Endothelial cell of hepatic sinusoid (primary cell): ENCODE measurements at regions not wholly inside any gene's neighbourhood (a gene's known extent, or its start where the extent isn't known, plus 50 kb on each side); places are given as distances from the start of the nearest gene placed in this dataset.

Experiments
- in situ Hi-C: cut with HindIII; loops from 2 replicates; pipeline ENCODE4 v1.10.0; 2017; ENCODE audit warnings: low sequenced_read_pairs

- in situ Hi-C loops: loop anchor here (25.0 kb wide), 1 partner anchor 310 kb away; no protein-coding TSS in a partner anchor
These were observed 52.6 kb upstream of the RUFY1 start for GRCh38 chr5:179497636-179498340.

- in situ Hi-C loops: loop anchor here (25.0 kb wide), 1 partner anchor 309 kb away; no protein-coding TSS in a partner anchor
These were observed 54.4 kb upstream of the RUFY1 start for GRCh38 chr5:179495906-179496455.

DNA sequence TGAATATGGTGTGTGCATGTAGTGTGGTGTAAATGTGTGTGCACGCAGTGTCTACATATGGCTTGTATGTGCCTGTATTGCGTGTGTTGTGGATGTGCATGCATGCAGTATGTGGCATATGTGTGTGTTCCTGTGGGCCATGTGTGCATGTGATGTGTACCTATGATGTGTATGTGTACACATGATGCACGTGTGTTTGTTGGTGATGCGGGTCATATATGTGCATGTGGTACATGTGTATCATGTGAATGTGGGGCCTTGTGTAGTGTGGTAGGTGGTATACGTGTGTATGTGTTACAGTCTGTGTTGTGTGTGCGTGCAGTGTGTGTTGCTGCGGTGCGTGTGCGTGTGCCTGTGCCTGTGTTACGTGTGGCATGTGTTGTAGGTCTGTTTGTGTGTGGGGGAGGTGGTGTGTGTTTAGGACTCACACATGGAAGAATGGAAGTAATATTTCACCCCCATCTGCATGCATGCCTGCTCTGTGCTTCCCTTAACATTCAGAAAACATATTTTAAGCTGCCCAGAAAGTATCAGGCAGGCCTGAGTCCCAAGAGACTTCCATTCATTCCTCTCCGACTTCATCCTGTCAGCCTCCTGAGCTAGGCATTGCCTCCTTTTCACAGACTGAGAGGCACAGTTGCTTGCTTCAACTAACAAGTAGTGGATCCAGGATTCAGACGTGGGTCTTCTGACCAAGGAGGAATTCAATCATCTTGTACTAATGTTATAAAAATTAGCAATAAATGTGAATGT lies 55.4 kb upstream of the RUFY1 start:
- in situ Hi-C loops: loop anchor here (25.0 kb wide), 1 partner anchor 308 kb away; no protein-coding TSS in a partner anchor

- in situ Hi-C loops: loop anchor here (25.0 kb wide), 1 partner anchor 302 kb away; no protein-coding TSS in a partner anchor
These were observed 61.4 kb upstream of the RUFY1 start for GRCh38 chr5:179488975-179489374.

GRCh38 chr5:179488491-179488890 lies 61.9 kb upstream of the RUFY1 start:
- in situ Hi-C loops: loop anchor here (25.0 kb wide), 1 partner anchor 301 kb away; no protein-coding TSS in a partner anchor

DNA sequence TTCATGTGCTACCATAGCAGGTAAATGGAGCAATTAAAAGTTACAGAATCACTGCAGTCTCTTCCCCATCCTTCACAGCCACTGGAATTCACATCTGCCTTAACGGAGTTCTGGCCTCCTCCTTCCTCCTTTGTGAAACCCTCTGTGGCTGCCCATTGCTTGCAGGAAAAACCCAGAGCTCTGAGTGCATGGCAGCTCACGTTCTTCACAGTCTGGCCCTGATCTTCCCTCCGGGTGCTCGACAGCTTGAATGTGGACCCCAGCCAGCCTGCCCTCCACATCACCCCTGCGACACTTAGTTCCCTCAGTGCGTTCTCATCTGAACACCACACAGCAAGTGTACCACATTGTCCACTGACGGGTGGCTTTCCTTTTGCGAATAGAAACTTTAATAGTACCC lies 63.2 kb upstream of the RUFY1 start:
- in situ Hi-C loops: loop anchor here (25.0 kb wide), 1 partner anchor 300 kb away; no protein-coding TSS in a partner anchor

- in situ Hi-C loops: loop anchor here (25.0 kb wide), 1 partner anchor 299 kb away; no protein-coding TSS in a partner anchor
These were observed 63.7 kb upstream of the RUFY1 start for GRCh38 chr5:179486596-179487051.

DNA sequence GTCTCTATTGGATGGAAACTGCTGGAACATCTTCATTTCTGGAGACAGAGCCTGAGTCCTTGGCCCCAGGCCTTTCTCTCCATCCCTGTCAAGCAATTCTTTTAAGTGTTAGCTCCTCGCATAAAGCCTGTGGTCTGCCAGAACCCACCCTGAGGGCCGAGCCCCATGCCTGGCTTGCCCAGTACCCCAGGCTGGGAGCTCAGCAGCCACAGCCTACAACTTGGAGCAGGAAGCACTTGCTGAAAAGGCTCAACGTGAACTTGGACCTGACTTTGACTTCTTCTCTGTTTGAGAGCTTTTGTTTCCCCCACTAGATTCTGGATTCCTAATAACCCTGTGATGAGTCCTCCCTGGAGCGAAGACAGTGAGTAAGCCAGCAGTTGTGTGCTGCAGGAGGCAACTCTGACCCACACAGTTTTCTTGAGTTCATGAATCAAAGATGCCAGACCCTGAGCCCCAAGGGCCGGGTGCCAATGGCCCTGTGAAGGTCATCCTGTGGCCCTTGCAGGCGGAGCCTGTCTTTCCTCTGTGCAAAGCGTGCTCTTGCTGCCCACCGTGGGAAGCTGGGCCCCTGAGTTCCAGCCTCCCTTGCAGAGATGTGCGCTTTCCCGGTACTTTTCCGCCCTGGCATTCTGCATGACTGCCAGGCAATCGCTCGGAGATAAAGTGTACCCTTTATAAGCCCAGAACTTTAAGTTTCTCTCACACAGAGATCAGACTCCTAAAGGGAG lies 64.3 kb upstream of the RUFY1 start:
- in situ Hi-C loops: loop anchor here (25.0 kb wide), 1 partner anchor 299 kb away; no protein-coding TSS in a partner anchor

DNA sequence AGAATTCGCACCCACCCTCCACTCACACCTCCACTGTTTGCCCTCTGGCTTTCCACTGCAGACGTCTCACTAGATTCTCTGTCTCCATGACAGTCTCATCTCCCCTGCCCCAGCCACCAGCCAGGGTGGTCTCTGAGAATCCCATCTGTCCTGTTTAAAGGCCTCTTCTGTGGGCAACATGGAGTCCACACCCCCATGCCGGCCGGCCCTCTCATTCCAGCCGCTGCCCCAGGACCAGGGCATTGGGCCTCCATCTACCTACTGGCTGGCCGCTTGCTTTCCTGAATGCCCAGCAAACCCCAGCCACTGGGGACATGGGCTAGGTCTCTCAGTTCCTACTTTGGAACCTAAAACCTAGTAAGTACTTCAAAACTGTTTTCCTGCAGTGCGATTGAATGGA lies 65.6 kb upstream of the RUFY1 start:
- in situ Hi-C loops: loop anchor here (5.0 to 25.0 kb wide), 2 partner anchors 82 to 297 kb away; no protein-coding TSS in a partner anchor

GRCh38 chr5:179484201-179484600 lies 66.2 kb upstream of the RUFY1 start:
- in situ Hi-C loops: loop anchor here (5.0 to 25.0 kb wide), 2 partner anchors 82 to 297 kb away; no protein-coding TSS in a partner anchor

DNA sequence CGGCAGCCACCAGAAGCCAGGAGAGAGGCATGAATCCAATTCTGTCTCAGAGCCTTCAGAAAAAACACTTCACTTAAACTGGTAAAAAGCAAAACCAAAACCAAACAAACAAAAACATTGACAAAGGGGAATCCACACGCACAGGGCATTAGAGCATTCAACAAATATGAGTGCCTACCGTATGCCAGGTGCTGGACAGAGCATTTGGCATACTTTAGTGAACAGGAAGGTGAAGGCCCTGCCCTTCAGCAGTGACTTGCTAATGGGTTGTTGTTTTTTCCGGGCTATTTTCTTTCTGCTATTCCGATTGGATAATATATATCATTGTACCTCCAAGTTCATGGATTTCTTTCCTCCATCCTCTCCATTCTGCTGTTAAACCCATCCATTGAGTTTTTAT lies 71.7 kb upstream of the RUFY1 start:
- in situ Hi-C loops: loop anchor here (25.0 kb wide), 1 partner anchor 291 kb away; no protein-coding TSS in a partner anchor

DNA sequence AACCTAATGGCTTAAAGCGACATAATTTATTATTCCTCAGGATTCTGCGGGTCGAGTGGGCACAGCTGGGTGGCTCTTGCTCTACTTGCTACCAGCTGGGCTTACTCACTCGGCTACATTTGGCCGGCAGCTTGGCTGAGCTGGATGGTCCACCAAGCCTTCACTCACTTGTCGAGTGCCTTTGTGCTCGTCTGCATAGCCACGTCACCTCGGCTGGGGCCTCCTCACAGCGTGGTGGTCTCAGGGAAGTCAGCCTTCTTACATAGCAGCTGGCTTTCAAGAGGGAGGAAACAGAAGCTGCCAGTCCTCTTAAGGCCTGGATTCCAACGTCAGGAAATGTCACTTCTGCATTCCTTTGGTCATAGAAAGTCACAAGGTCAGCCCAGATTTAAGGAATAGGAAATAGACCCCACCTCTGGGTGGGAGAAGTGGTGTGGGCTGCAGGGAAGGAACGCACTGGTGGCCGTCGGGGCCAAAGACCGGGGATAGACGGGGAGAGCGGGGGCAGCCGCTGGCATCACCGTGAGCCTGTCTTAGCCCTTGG lies 75.1 kb upstream of the RUFY1 start:
- in situ Hi-C loops: loop anchor here (25.0 kb wide), 1 partner anchor 288 kb away; no protein-coding TSS in a partner anchor

- in situ Hi-C loops: no loop called here
These were observed 77.7 kb upstream of the RUFY1 start for GRCh38 chr5:179472641-179473040.

DNA sequence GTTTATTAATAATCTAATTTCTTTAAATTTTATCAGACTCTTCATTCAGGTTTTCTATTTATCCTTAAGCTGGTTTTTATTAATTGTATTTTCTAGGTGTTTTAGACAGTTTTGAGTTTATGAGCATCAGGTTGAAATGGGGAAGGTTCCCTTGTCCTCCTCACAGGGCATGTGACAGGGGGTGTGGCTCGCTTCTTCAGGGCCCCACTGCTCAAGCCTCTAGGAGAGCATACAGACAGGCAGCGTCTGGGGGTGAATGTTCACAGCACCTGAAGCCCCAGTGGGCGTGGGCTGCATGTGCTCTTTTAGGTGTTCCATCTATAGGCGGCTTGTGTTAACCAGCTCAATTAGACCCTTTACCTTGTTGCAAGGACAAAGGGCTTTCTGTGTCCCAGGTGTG lies 78.2 kb upstream of the RUFY1 start:
- in situ Hi-C loops: no loop called here

- in situ Hi-C loops: no loop called here
These were observed 80.2 kb upstream of the RUFY1 start for GRCh38 chr5:179470201-179470600.

DNA sequence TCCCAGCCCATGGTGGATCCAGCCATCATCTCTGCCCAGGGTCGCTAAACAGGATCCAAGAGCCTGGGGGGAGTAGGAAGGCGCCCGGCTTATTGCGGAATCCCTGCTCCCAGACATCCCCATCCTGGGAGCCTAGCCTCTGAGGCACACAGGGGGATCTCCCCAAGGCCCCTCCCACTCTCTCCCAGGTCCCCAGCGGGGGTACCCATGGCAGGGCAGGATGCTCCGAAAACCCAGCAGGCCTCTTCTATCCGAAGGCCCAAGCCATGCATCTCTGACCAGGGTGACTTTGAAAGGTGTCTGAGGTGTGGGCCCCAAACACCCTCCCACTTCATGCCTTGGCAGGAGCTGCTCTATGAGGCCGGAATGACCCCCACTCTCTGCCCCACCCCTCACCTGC lies 81.7 kb upstream of the RUFY1 start:
- in situ Hi-C loops: no loop called here

DNA sequence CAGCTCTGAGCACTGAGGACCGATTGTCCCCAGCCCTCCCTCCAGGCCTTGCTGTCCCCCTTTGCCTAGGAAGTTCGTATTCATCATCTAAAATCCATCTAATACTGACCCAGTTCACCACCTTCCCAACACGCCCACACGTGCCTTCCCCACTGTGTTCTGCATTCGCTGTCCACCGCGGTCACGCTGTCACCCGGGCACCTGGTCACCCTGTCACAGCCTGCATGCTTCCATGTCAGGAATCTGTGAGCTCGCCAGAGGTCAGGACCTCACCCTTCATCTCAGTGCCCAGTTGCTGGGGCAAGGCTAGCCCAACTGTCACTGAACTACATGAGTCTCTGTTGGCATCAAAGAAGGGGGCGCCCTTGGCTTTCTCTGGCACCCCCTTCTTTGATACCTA lies 82.9 kb upstream of the RUFY1 start:
- in situ Hi-C loops: no loop called here

- in situ Hi-C loops: no loop called here
These were observed 85.7 kb upstream of the RUFY1 start for GRCh38 chr5:179464631-179465030.

- in situ Hi-C loops: no loop called here
These were observed 88.3 kb upstream of the RUFY1 start for GRCh38 chr5:179462040-179462439.

DNA sequence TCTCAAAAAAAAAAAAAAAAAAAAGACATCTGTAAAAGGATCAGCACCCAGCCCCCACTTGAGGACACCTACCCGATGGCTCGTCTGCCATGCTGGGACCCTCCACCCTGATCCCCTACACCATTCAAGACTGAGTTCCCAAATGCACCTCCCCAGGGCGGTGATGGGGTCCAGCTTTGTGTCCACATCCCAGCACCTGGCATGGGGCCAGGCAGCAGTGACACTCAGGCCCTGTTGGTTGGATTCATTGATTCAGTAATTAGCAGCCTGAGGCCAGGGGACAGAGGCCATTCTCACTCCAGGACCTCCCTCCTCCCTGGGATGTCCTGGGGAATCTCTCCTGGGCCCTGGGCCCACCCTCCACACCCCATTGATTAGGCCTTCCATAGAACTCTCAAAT lies 88.8 kb upstream of the RUFY1 start:
- in situ Hi-C loops: no loop called here
